ENCODE measurements at regions not wholly inside any gene's neighbourhood (a gene's known extent, or its start where the extent isn't known, plus 50 kb on each side); places are given as distances from the start of the nearest gene placed in this dataset.

GRCh38 chr2:175579646-175580045 lies 398.1 kb upstream of the ATP5MC3 start:
- TF ChIP-seq EZH2 (IDR thresholded peaks at IDR 0.05; ENCODE audit: insufficient read depth, poor library complexity, severe bottlenecking) (no peak), EZH2phosphoT487 (IDR thresholded peaks at IDR 0.05; ENCODE audit: insufficient read depth, low read depth) (no peak)

Data from GM23248 (cell line).